HG03095 (cell line): ENCODE measurements at regions not wholly inside any gene's neighbourhood (a gene's known extent, or its start where the extent isn't known, plus 50 kb on each side); places are given as distances from the start of the nearest gene placed in this dataset.
"Not testable (repeated sequence)": the region's sequence is repeated elsewhere in the genome, so short reads cannot be mapped to it uniquely, and the experiment has no call there.

Experiments used
- ATAC-seq: cut with Tn5 transposase; IDR thresholded peaks from one replicate; pipeline ENCODE4 v1.9.1; 2021; ENCODE audit warnings: moderate library complexity; ENCODE audit not compliant: unreplicated experiment

DNA sequence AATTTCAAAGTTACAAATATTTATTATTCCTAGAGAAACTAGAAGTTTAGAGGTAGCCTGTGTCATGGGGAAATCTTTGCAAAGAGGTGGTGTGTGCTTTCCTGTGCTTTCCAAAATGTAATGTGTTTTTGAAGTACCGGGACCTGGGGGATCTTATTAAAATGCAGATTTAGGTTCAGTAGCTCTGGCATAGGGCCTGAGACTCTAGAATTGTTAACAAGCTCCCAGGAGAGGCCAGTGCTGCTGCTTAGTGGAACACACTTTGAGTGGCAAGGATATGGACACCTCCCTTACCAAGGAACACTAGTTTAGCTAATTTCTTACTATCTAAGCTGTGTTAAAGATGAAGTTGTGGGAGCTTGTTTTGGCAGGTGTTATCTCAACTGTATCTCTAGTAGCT lies 428.9 kb downstream of the VGLL3 start:
- no peak for ATAC-seq

DNA sequence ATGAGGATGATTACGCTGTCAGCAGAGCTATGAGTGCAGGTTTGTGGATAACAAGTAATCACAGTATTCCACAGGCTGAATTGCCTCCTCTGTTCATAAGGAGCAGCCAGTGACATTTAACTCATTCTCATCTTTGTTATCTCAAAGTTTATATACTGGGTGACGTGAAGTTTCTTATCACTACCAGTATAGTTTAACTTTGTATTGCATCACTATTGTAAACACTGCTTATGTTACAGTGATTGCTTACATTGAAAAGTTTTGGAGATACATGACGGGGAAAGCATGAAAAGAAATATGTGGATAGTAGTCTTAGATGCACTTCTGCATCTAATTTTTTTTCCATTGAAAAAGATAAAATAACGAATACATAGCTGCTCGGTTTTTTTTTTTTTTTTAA lies 429.7 kb downstream of the VGLL3 start:
- no peak for ATAC-seq

DNA sequence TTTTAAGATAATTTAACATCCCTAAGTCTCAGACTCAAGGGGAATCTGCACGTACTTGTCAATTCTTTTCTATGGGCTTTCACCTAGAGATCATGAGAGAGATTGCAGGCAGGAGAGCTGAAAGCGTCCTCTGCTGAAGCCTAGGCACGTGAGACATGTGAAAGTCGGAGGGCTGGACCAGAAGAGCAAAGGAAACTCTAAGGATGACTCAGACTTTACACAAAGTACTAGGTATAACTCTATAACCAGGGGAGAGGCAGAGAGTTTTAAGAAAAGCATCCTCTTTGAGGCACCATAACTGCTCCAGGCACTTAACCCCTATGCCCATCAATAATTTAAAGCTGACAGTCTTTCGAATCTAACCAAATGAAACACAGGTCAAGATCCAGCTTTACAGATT lies 436.6 kb downstream of the VGLL3 start:
- no peak for ATAC-seq

DNA sequence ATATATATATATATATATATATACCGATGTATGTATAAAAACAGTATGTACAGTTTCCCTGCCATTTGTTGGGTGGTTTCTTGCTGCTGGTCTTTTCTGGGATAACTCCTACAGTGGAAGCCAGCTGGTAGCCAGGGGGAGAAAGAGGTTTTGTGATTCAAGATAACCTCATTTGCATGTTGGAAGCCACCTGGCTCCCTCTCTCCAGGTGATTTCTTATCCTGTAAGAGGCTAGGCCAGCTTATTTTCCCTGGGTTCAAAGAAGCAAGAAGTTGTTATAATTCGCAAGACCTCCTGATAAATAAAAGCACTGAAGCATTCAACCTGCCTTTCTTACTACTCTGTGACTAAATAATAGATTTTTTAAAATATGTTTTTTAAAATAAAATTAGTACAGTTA lies 443.3 kb downstream of the VGLL3 start:
- no peak for ATAC-seq

DNA sequence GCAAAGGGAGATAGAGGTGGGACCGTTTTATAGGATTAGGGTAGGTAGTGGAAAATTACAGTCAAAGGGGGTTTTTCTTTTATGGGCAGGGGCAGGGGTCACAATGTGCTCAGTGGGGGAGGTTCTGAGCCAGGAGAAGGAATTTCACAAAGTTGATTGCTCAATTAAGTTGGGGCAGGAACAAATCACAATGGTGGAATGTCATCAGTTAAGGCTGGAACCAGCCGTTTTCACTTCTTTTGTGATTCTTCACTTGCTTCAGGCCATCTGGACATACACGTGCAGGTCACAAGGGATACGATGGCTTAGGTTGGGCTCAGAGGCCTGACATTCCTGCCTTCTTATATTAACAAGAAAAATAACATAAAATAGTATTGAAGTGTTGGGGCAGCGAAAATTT lies 453.8 kb downstream of the VGLL3 start:
- no peak for ATAC-seq

DNA sequence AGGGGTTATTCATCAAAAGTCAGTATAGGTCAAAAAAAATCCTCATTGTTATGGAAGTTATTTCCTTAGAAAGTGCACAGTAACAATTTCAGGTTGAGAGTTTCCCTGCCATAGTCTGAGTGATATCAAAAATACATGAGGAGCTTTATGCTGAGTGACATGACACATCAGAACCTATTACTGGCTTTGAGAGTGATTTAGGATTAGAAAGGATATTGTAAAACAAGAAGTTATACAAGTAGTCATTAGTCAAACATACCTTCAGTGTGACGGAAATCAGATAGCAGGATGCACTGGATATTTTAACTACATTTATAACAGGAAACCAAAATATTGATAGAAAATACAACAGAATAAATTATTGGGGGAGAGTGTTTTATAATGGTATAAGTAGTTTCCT lies 471.1 kb downstream of the VGLL3 start:
- no peak for ATAC-seq

DNA sequence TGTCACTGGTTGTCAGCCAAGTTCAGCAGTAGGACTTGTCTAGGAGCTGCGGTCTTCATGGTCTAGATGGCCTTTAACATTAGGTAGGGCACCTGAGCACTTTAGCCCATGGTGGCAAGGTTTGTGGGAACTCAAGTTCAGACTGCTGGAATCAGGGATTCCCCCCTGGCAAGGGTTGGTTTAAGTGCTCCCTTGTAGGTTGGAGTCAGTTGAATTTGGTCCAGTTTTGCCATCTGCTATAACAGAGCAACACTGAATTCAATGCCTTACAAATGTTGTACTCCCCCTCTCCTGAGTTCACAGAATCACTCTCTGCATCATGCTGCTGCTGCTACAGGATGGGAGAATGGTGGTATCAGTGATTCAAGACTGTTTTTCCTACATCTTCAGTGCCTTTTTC lies 509.3 kb downstream of the VGLL3 start:
- no peak for ATAC-seq

DNA sequence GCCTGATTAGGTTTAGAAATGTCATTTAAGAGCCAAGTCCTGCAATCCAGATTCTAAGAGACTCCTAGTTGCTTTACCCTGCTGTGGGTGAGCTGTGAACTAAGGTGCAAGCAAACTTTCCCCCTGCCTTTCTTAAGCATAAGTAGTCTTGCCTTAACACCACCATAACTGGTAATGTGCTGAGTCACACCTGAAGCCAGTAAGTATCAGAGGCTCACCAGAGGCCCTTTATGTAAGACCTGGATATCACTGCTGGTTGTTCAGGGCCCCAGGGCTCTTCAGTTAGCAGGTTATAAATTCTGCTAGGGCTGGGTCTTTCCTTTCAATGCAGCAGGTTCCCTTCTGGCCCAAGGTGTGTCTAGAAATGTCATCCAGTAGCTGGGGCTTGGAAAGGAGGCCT lies 509.9 kb downstream of the VGLL3 start:
- ATAC-seq, result no peak

DNA sequence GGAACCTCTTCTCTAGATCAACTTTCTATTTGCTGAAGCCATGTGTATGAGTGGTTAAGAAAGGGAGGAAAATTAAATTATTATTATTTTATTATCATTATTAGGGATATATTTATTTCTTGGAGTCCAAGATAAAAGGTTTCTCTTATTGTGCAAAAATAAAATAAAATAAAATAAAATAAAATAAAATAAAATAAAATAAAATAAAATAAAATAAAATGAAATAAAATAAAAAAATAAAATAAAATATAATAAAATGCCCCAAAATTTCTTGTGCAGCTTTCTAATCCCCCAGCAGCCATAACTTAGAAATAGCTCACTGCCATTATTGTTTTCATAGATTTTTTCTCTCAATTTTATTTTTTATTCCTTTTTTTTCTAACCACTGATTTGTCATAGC lies 526.8 kb downstream of the VGLL3 start:
- ATAC-seq, result no peak

DNA sequence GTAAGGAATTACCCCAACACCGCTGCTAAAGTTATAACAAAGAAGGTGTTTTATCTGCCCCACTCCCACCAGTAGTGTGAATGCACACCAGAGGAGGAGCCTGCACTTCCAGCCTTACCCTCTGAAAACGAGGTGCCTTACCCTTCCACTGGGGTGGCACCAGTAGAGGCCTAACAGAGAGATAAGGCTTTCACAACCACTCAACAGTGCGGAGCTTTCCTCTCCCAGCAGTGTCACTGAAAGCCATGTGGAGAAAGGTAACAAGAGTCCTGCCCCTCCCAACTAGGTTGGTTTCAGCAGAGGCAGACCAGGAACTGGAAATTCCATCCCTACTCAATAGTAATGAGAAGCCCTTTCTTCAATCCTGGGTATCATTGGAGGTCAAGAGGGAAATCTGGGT lies 539.2 kb downstream of the VGLL3 start:
- ATAC-seq, result no peak

DNA sequence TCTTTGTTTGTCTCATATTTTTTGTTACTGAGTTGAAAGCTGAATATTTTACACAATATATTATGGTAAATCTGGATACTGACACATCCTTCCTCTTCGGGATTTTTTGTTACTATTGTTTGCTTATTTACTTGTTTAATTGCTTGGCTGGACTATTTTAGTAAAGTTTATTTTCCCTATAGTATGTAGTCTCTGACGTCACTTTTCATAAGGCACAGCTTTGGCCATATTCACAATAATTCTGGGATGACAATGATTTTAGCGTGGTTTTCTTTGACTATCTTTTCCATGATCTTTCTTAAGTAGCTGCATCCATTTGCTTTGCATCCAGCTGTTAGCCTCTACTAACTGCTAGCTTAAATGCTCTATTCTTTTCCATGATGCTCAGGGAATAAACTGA lies 552.4 kb downstream of the VGLL3 start:
- no peak for ATAC-seq

DNA sequence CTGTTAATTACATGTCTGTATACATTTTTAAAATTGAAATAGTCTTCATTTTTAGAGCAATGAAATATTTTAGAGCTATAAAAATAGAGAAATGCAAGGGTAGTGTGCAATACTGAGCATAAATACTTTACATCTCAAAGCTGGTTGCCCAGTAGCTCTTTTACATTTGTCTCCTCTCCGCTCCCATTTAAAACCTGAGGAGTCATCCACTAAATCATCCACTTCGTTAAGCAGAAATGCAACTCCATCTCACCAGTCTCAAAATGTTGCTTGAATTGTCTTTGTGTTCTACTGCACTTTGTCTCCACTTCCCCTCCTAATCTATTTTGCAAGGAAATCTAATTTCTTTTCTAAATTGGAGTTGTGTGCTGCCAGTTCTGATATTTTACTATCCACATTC lies 563.6 kb downstream of the VGLL3 start:
- no peak for ATAC-seq

DNA sequence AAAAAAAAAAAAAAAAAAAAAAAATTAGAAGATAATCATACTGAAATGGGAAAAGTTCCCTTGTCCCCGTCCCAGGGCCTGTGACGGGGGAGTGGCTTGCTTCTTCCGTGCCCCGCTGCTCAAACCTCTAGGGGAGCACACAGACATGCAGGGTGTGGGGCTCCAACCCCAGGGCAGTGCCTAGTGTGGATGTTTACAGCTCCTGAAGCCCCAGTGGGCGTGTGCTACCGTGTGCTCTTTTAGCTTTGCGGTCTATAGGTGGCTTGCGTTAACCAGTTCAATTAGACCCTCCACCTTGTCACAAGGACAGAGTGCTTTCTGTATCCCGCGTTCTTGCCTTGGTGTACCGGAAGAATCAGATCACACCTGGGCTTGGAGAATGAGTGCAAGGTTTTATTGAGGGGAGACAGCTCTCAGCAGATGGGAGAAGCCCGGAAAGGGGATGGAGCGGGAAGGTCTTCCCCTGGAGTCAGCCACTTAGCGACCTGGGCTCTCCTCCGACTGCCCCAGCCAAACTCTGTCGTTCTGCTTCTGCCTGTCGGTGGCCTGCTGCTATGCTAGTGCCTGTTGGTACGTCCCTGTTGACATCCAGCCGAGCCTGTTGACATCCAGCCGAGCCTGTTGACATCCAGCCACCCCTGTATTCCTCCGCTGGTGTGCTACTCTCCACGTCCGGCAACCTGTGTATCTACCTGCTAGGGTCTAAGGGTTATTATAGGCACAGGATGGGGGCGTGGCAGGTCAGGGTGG lies 569.8 kb downstream of the VGLL3 start:
- no peak for ATAC-seq

DNA sequence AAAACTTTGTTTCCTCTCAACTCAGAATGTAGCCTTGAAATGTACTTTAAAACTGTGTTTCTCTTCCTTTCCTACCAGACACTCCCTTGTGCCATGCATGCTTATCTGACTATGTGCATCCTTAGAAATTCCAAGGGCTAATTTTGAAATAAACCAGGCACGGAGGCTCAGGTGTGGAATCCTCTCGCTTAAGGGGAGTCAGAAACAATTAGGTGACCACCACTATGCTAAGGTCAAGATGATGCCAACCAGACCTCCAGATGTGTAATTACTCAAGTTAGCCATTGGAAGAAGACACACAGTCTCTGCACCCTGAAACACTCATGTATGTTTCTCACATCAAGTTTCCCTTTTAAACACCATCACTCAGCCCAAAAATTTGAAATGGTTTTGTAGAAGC lies 572.1 kb downstream of the VGLL3 start:
- ATAC-seq, result no peak

DNA sequence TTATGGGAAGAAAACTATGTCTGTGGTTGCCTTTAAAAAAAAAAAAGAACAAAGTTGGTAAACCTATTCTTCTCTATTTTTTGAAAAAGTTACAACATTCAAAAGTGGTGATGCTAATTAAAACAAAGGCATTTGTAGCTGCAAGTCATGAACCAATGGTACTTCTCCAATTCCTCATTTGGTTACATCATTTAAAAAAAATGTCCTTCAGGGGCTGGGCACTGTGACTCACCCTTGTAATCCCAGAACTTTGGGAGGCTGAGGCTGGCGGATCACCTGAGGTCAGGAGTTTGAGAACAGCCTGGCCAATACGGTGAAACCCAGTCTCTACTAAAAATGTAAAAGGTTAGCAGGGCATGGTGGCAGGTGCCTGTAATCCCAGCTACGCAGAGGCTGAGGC lies 574.6 kb downstream of the VGLL3 start:
- ATAC-seq, result no peak

DNA sequence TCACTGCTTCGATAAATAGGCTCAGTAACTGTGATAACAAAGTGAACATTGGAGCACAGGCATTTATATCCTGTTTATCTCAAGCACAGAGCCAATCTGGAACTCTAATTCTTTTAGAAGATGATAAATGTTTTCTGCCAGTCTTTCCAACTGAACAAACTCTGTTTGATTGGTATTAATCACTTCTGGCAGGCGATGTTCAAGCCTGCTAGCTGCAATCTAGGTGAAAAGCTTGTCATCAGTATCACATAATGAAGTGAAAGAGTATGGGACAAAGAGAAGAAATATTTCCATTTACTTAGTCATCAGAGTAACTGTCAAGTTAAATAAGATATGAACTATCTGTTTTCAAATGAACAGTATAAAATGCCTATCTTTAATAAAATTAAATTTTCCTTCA lies 577.3 kb downstream of the VGLL3 start:
- no peak for ATAC-seq

DNA sequence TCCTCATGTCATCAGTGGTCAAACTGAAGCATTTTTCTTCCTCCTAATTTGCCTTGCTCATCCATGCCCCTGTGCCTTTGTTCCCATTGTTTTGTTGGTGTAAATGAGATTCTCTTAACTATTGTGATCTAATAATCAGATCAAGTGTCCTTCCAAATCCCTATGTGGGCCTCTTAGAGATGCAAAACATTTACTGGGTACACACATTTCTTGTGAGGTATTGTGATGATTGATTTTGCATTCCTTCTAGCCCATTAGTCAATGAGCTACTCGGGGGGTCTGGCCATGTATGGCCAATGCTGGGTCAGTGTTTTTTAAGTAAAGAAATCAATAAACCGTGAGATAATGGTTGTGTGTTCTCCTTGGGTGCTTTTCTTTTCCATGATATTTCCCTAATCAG lies 580.4 kb downstream of the VGLL3 start:
- no peak for ATAC-seq

DNA sequence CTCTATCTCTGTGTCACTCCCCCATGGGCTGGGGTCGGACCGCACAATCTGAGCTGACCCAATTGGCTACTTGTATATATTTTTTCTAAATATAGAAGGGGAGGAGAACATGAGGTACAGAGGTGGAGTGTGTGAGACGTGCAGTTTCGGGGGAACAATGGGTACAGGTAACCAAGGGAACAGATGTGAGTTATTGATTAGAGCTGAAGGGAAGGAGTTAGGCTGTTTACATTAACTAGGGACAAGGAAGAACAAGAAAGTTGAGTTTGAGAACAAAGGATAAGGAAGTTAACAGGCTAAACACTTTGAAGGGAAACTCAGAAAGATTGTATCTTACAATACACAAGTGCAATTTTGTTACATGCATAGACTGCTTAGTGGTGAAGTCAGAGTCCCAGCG lies 601.2 kb downstream of the VGLL3 start:
- not testable (repeated sequence) for ATAC-seq

DNA sequence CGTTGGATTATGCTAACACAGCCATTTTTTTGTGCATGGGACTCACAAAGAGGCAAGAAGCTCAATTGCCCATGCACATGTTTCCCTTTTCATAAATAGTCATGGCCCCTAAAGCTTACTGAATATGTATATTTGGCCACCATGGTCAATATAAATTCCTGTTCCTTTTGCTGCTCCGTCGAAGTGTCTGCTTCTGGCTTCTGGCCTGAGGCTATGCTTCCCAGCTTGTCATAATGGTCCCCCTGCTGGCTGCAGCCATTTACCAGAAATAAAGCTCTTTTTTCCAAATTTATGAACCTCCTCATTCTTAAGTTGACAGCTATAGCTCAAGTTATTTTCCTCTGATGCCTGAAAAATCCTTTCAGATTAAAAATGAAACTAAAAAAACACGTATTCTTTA lies 602.1 kb downstream of the VGLL3 start:
- ATAC-seq, result no peak

DNA sequence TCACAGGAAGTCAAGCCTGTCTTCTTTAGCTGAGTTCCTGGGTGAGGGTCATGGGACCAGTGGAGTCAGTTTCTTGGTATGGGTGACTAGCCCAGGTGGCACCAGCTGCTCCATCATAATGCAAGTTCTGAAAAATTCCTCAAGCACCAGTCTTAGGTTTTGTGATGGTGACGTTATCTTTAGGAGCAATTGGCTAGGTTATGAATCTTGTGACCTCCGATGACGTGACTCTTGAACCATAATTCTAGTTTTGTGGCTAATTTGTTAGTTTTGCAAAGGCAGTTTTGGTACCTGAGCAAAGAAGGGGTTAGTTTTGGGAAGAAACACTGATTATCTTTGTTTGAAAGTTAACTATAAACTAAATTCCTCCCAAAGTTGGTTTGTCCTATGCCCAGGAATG lies 608.4 kb downstream of the VGLL3 start:
- no peak for ATAC-seq

DNA sequence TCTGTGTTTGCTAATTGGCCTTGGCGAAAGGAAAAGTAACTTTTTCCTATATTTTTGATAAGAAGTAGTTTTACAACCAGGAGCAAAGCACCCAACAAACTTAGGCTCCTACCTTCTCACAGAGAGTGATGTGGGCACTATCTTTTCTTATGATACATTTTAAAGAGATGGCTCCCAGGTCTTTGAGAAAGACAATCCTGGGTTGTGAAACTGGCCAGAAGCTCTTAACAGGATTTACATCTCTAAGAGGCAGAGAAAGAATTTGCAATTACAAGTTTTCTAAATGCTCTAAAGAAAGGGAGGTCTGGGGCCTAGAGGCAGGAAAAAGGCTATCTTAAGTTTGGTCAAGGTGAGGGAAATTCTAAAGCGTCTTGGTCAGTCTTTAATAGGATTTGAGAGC lies 609.7 kb downstream of the VGLL3 start:
- no peak for ATAC-seq

DNA sequence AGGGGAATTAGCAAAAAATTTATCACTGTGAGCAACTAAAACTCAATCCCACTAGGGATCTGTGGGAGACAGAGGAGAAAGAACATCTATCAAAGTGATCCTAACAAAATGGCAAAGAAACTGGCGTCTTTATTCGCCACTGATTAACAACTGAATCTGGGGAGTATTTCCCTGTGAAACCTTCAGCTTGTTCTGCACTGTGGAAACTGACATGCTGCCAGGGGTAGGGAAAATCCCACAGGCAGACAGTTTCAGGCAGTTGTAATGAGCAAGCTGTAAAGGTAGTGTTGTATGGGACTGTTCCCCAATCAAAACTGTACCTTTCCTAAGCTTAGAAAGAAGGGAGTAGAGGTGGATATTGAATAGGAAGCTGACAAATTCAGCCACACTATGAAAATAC lies 611.7 kb downstream of the VGLL3 start:
- ATAC-seq, result no peak

DNA sequence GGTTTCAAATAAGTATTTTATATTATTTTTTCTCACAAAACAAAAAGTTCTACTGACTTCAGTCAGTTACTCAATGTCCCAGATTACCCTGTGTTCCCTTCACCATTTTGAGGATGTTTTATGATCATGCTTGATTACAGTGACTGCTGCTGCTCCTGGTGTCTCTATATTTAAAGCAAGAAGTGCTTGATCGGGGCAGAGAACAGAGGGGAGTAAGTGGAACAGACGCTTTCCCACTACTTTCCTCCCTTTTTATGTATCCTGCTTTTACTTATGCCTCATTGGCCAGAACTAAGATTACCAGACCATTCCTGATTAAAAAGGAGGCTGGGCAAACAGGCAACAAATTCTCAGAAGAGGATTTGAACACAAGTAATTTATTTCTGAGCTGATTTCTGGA lies 612.1 kb downstream of the VGLL3 start:
- ATAC-seq, result no peak
